WTC11 (cell line): ENCODE measurements at regions not wholly inside any gene's neighbourhood (a gene's known extent, or its start where the extent isn't known, plus 50 kb on each side); places are given as distances from the start of the nearest gene placed in this dataset.

ENCODE experiments used
- ATAC-seq: fragments of 200-7000 bp; cut with Tn5 transposase; 2 replicates; pipeline ENCODE4 v1.10.0; 2021; ENCODE audit warnings: mild to moderate bottlenecking, moderate library complexity
- CTCF ChIA-PET: fragments of 300-600 bp; sonication (Branson Sonifier 250); formaldehyde crosslinking; loops from one replicate; lab custom pipeline; 2021; ENCODE audit warnings: antibody characterized with exemption; lab: Charles Lee
- POLR2A ChIA-PET: fragments of 350-600 bp; sonication (Branson Sonifier 250); formaldehyde crosslinking; loops from one replicate; lab custom pipeline; 2021; ENCODE audit warnings: antibody characterized with exemption; lab: Charles Lee
- DNase-seq: peaks from one replicate; pipeline ENCODE4 v3.0.0; 2021; ENCODE audit warnings: low spot score
- H3K27ac Mint-ChIP-seq: 2 replicates; pipeline ENCODE4 v1.8.0; 2021; ENCODE audit warnings: mixed read lengths
- H3K27me3 Mint-ChIP-seq: 2 replicates; pipeline ENCODE4 v1.8.0; 2021; ENCODE audit warnings: low read depth, mild to moderate bottlenecking, moderate library complexity, mixed read lengths
- H3K36me3 Mint-ChIP-seq: 2 replicates; pipeline ENCODE4 v1.8.0; 2021; ENCODE audit warnings: mixed read lengths
- H3K4me1 Mint-ChIP-seq: 2 replicates; pipeline ENCODE4 v1.8.0; 2022; ENCODE audit warnings: mixed read lengths
- H3K4me3 Mint-ChIP-seq: 2 replicates; pipeline ENCODE4 v1.8.0; 2021; ENCODE audit warnings: mild to moderate bottlenecking, moderate library complexity, mixed read lengths
- H3K9me3 Mint-ChIP-seq: 2 replicates; pipeline ENCODE4 v1.8.0; 2021; ENCODE audit warnings: mixed read lengths
- AR ChIP-seq: fragments of 250-450 bp; sonication (Bioruptor Pico); IDR thresholded peaks from 2 replicates; pipeline ENCODE4 v1.9.0; 2021; ENCODE audit warnings: mild to moderate bottlenecking
- ATF6 ChIP-seq: sonication (generic); formaldehyde crosslinking; IDR thresholded peaks from 2 replicates; pipeline ENCODE4 v1.8.1; 2023; ENCODE audit warnings: mild to moderate bottlenecking, missing genetic modification reagents
- ESRRA ChIP-seq: sonication (generic); formaldehyde crosslinking; IDR thresholded peaks from 2 replicates; pipeline ENCODE4 v1.8.1; 2022; ENCODE audit warnings: mild to moderate bottlenecking, missing genetic modification reagents, borderline replicate concordance
- FOXJ3 ChIP-seq: sonication (generic); formaldehyde crosslinking; IDR thresholded peaks from 2 replicates; pipeline ENCODE4 v1.9.0; 2021; ENCODE audit warnings: missing genetic modification reagents, mild to moderate bottlenecking, borderline replicate concordance
- FOXK1 ChIP-seq: sonication (generic); formaldehyde crosslinking; IDR thresholded peaks from 2 replicates; pipeline ENCODE4 v1.8.0; 2022; ENCODE audit warnings: mild to moderate bottlenecking, moderate library complexity, missing genetic modification reagents
- HMGA2 ChIP-seq: fragments of 250-450 bp; sonication (Bioruptor Pico); IDR thresholded peaks from 2 replicates; pipeline ENCODE4 v1.4.0; 2021; ENCODE audit warnings: mild to moderate bottlenecking, moderate library complexity
- HMGXB4 ChIP-seq: sonication (generic); formaldehyde crosslinking; IDR thresholded peaks from 2 replicates; pipeline ENCODE4 v1.8.1; 2023; ENCODE audit warnings: mild to moderate bottlenecking, moderate library complexity, missing genetic modification reagents
- KAT7 ChIP-seq: sonication (generic); formaldehyde crosslinking; IDR thresholded peaks from 2 replicates; pipeline ENCODE4 v1.8.1; 2023; ENCODE audit warnings: missing genetic modification reagents, mild to moderate bottlenecking, borderline replicate concordance
- MAX ChIP-seq: sonication (generic); formaldehyde crosslinking; IDR thresholded peaks from 2 replicates; pipeline ENCODE4 v1.8.0; 2022; ENCODE audit warnings: mild to moderate bottlenecking, missing genetic modification reagents
- NFATC4 ChIP-seq: fragments of 250-450 bp; sonication (Bioruptor Pico); IDR thresholded peaks from 2 replicates; pipeline ENCODE4 v1.9.0; 2021; ENCODE audit warnings: mild to moderate bottlenecking
- PRRX2 ChIP-seq: fragments of 250-450 bp; sonication (Bioruptor Pico); IDR thresholded peaks from 2 replicates; pipeline ENCODE4 v1.8.0; 2021; ENCODE audit warnings: mild to moderate bottlenecking
- SP1 ChIP-seq: sonication (generic); formaldehyde crosslinking; conservative IDR thresholded peaks from 2 replicates; pipeline ENCODE4 v1.8.1; 2022; ENCODE audit warnings: missing genetic modification reagents
- STAT6 ChIP-seq: sonication (generic); formaldehyde crosslinking; conservative IDR thresholded peaks from 2 replicates; pipeline ENCODE4 v1.8.1; 2023; ENCODE audit warnings: mild to moderate bottlenecking, low read depth, missing genetic modification reagents, moderate library complexity
- TCF7 ChIP-seq: sonication (generic); formaldehyde crosslinking; IDR thresholded peaks from 2 replicates; pipeline ENCODE4 v1.8.0; 2022; ENCODE audit warnings: mild to moderate bottlenecking, low read depth, missing genetic modification reagents, moderate library complexity
- USF2 ChIP-seq: sonication (generic); formaldehyde crosslinking; IDR thresholded peaks from 2 replicates; pipeline ENCODE4 v1.8.1; 2023; ENCODE audit warnings: mild to moderate bottlenecking, missing genetic modification reagents, moderate library complexity
- ZNF121 ChIP-seq: sonication (generic); formaldehyde crosslinking; IDR thresholded peaks from 2 replicates; pipeline ENCODE4 v1.8.0; 2023; ENCODE audit warnings: missing genetic modification reagents
- ZNF138 ChIP-seq: sonication (generic); formaldehyde crosslinking; conservative IDR thresholded peaks from 2 replicates; pipeline ENCODE4 v1.8.1; 2022; ENCODE audit warnings: mild to moderate bottlenecking, moderate library complexity, missing genetic modification reagents
- ZNF281 ChIP-seq: sonication (generic); formaldehyde crosslinking; IDR thresholded peaks from 2 replicates; pipeline ENCODE4 v1.8.0; 2023; ENCODE audit warnings: mild to moderate bottlenecking, missing genetic modification reagents
- ZNF396 ChIP-seq: fragments of 250-450 bp; sonication (Bioruptor Pico); IDR thresholded peaks from 2 replicates; pipeline ENCODE4 v1.8.0; 2021; ENCODE audit warnings: mild to moderate bottlenecking, moderate library complexity, borderline replicate concordance

- ATAC-seq (no peak), DNase-seq (no peak)
- CTCF ChIA-PET = no interaction called here
- POLR2A ChIA-PET = interaction anchor here (0.5 kb wide), 1 partner anchor 578 kb away, joined by 3 read pairs; no protein-coding TSS in a partner anchor
- TF ChIP-seq NFATC4 (CRISPR knock-in tag) = no peak
- Mint-ChIP-seq H3K4me1 (no peaks in the 10 kb centered on the region), H3K36me3 (no peaks in the 10 kb centered on the region), H3K4me3 (no peak overlapping the region), H3K27me3 (no peaks in the 10 kb centered on the region), H3K9me3 (no peaks in the 10 kb centered on the region; the same call in 1 of the 2 replicates), H3K27ac (no peak overlapping the region)
These were observed 341.4 kb downstream of the DIRAS2 start for GRCh38 chr9:90301277-90301653.

GRCh38 chr9:90303655-90304054 lies 339.0 kb downstream of the DIRAS2 start:
- ATAC-seq (no peak), DNase-seq (no peak)
- no peak overlapping the region for H3K27ac Mint-ChIP-seq
- ChIA-PET CTCF (no interaction called here), POLR2A (no interaction called here)
- no peaks in the 10 kb centered on the region for H3K36me3 Mint-ChIP-seq
- no peaks in the 10 kb centered on the region for H3K27me3 Mint-ChIP-seq
- no peaks in the 10 kb centered on the region for H3K4me1 Mint-ChIP-seq
- H3K9me3 Mint-ChIP-seq = no peaks in the 10 kb centered on the region; the same call in 1 of the 2 replicates
- no peak for TF ChIP-seq PRRX2 (CRISPR knock-in tag)
- no peak for TF ChIP-seq TCF7 (CRISPR knock-in tag)
- TF ChIP-seq ESRRA (CRISPR knock-in tag) = no peak
- no peak overlapping the region for H3K4me3 Mint-ChIP-seq

- CTCF ChIA-PET = interaction anchor here (0.8 to 1.4 kb wide), 2 partner anchors 9 to 12 kb away, joined by 3 to 4 read pairs; no protein-coding TSS in a partner anchor
- H3K27ac Mint-ChIP-seq = no peak overlapping the region
- DNase-seq (no peak), ATAC-seq (no peak)
- TF ChIP-seq HMGXB4 (no peak), ZNF281 (no peak), MAX (no peak), STAT6 (CRISPR knock-in tag) (no peak), FOXK1 (CRISPR knock-in tag) (no peak), AR (no peak), ZNF121 (CRISPR knock-in tag) (no peak), HMGA2 (CRISPR knock-in tag) (no peak), KAT7 (CRISPR knock-in tag) (no peak), SP1 (no peak), FOXJ3 (CRISPR knock-in tag) (no peak), TCF7 (CRISPR knock-in tag) (no peak), ZNF396 (CRISPR knock-in tag) (no peak), ZNF138 (CRISPR knock-in tag) (no peak), ATF6 (CRISPR knock-in tag) (no peak), USF2 (CRISPR knock-in tag) (no peak)
- H3K4me3 Mint-ChIP-seq = no peak overlapping the region
- H3K4me1 Mint-ChIP-seq = no peaks in the 10 kb centered on the region
- H3K9me3 Mint-ChIP-seq = no peaks in the 10 kb centered on the region; the same call in 1 of the 2 replicates
- no peaks in the 10 kb centered on the region for H3K36me3 Mint-ChIP-seq
- POLR2A ChIA-PET = no interaction called here
- no peaks in the 10 kb centered on the region for H3K27me3 Mint-ChIP-seq
These were observed 336.5 kb downstream of the DIRAS2 start for GRCh38 chr9:90306158-90306557.
